Glomerular visceral epithelial cell (primary cell): ENCODE measurements at regions not wholly inside any gene's neighbourhood (a gene's known extent, or its start where the extent isn't known, plus 50 kb on each side); places are given as distances from the start of the nearest gene placed in this dataset.

ENCODE experiments used
- DNase-seq: peaks from one replicate; pipeline ENCODE4 v3.0.0-alpha.2; 2016; ENCODE audit errors: extremely low spot score

- DNase-seq: no peak
Measured at GRCh38 chr10:83037653-83038052, 1101.7 kb upstream of the GHITM start.

DNA sequence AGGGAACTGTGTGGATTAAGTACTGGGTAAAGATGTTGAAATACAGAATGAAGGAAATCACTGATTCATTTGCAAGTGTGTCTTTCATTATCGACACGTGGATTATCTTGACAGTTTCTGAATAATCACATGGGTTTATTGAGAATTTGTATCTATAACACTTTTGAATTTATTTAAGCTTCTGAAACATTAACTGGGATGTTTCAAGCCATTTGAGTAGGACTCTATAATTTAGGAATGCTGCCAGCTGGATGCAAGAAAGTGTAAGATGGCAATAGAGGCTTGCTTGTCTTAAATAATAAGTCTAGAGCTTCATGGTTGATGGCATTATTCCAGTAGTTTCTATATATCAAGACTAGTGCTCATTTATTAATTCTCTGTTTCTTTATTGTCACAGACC is 1100.7 kb upstream of the GHITM start:
- no peak for DNase-seq

- DNase-seq: no peak
Measured at GRCh38 chr10:83045731-83046130, 1093.6 kb upstream of the GHITM start.

DNA sequence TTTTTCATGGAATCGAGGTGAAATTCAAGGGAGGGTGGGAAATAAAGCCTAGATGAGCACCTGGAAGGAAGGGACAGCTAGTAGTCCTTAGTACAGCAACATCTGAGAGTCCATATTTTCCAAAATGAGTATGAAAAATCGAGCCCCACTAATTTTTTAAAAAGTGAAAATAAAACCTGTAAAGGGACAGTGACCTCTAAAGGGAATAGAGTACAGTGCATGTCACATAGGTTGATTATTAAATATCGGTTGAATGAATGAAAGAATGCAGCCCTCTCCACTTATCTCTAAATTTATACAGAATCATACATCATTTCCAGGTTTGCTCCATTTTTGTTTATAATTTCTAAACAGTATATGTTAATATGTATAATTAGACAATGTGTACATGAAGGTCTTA is 1088.5 kb upstream of the GHITM start:
- DNase-seq: no peak

DNA sequence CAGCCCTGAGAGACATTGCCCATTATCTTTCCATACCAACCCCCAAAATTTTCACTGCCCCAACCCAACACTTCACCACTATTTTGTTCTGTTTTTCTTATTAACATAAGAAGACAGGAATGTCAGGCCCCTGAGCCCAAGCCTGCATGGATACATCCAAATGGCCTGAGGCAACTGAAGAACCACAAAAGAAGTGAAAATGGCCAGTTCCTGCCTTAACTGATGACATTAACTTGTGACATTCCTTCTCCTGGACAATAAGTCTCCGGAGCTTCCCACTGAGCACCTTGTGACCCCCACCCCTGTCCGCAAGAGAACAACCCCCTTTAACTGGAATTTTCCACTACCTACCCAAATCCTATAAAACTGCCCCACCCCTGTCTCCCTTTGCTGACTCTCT is 1076.4 kb upstream of the GHITM start:
- DNase-seq: no peak

- no peak for DNase-seq
Measured at GRCh38 chr10:83073472-83073871, 1065.8 kb upstream of the GHITM start.

DNA sequence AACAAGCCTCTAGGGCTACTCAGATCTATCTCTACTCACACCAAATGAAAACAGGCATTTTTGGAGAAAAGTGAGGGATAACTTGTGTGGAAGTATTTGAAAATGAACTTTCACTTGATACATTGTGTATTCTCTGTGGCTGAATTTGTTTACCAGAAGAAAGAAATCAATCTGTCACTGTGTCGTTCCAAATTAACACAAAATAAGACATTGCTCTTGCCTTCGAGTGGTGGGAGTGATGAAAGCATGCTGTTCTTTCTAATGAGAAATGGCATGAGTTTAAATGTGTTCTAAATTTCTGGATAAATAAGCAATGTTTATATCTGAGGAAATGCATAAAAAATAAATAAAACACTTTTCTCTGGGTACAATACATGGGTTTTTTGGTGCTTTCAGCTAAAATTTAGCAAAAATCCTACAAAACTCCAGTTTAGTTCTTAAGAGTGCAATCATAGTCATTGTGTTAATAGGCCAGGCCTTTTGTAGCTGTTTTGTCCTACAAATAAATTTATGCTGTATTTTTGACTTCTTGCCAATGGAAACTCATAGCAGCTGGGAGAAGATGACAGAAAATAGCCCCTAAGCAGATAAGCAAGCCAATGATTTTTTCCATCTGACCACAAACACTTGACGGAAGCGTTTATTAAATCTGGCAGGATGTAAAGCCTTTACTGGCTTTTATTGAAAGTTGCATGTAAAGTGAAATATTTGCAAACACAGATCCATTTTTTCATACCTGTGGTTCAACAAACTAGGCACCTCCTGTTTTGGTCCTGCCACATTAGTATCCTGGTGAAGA is 1064.1 kb upstream of the GHITM start:
- DNase-seq: no peak

DNA sequence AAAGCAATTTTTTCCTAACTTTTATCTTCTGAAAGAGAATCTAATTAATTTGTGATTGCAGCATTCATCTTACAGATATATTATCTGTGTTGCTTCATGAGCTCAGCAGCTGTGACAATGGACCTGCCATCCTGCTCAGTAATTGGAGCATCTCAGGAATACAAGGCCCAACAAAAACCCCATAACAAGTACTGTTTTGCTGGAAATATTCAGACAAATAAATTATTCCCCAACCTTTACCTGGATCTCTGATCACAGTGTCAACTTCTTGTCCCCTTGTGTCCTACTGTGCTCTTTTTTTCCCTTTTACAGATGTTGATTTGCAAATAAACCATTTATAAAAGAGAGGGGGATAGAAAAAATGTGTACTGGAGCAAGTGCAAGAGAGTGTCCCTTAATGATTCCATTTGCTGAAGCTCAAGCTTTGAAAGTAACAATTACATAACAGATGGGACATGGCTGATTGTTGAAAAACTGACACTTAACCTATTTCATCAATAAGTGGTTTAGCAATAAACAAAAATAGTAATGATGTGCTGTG is 1063.4 kb upstream of the GHITM start:
- no peak for DNase-seq

DNA sequence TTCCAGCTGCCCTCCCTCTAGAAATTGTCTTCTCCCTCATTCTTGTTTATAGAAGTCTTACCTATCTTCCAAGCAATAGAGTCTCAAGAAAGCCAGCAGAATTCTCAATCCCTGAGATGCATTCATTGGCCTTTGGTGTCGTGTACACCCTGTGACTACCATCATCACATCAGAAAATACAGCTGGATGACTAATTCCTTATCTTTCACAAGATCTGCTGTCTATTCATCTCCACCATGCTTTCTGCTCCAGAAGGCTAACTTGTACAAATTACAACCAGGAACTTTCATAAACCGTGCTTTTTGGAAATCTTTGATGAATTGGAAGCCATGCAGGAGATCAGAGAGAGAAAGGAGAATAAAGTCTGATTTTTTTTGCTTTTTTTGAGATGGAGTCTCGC is 1062.9 kb upstream of the GHITM start:
- DNase-seq: no peak

DNA sequence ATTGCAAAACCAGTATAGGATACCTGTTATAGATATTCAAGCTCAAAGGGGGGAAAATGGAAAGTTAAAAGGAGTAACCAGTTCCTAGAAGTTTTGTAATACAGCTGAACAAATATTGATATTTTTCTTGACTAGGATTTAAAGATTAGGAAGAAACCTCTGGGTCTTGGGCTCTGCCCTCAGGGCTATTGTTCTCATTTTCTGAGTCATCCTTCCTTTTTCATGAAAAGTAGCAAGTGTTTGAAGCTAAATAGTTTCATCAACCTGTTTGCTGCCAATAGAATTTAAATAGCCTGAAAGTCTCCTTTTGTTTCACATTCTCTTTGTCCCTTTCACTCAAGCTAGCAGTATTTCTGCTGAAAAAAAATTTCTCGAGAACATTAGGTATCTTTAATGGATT is 1061.1 kb upstream of the GHITM start:
- no peak for DNase-seq

GRCh38 chr10:83078645-83079044 is 1060.7 kb upstream of the GHITM start:
- DNase-seq: no peak

DNA sequence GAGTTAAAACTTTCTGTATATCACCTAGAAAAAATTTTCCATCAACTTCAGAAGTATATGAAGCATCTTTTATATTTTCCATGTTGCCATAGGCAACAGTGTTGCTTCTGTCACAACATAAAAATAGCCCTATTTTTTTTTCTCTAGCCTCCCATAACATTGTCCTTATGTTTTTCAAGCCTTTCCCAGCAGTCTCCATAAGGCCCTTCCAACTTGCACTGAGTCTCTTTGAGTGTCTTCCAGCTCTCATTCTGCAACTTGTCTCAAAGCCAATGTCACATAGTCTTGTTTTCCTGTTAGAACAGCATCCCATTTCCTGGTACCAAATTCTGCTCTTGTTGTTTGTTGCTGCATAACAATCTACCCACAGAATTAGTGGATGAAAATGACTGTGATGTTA is 1055.5 kb upstream of the GHITM start:
- DNase-seq: no peak

GRCh38 chr10:83089335-83089734 is 1050.0 kb upstream of the GHITM start:
- DNase-seq: no peak

DNA sequence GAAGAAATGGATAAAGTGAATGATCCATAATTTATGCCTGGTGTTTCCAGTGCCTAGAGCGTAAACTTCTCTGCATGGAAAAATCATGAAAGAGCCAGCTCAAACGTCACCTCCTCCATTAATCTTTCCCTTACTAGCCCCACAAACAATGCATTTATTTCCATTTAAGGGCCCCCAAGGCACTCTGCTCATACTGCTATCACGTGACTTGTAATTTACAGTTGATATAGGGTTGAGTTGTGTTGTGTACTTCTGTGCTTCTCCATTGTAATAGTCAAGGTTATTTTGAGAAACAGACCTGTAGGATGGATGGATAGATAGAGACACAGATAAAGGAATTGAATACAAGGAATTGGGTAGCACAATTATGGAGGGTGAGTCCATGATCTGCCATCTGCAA is 1034.7 kb upstream of the GHITM start:
- no peak for DNase-seq

GRCh38 chr10:83108565-83109333 is 1030.6 kb upstream of the GHITM start:
- no peak for DNase-seq

- no peak for DNase-seq
Measured at GRCh38 chr10:83119346-83119745, 1020.0 kb upstream of the GHITM start.

DNA sequence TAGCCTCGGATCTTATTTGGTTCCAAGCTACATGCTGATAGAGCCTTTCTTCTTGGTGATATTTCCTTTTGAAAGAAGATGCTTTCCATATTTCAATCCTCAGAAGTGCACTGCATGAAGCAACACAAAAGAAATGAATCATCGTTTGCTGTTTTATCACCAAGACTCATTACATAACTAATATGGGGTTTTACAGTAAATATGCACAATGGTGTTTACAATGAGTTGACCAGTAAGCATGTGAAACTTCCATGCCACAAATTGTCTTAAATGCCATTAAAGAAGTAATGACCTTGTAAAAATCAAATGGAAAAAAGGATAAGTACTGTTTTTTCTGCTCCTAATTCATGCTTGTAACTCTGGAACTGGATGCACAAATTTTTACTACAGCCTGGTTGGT is 1017.0 kb upstream of the GHITM start:
- no peak for DNase-seq

- DNase-seq: no peak
Measured at GRCh38 chr10:83127942-83128575, 1011.2 kb upstream of the GHITM start.

GRCh38 chr10:83140811-83141210 is 998.5 kb upstream of the GHITM start:
- no peak for DNase-seq

DNA sequence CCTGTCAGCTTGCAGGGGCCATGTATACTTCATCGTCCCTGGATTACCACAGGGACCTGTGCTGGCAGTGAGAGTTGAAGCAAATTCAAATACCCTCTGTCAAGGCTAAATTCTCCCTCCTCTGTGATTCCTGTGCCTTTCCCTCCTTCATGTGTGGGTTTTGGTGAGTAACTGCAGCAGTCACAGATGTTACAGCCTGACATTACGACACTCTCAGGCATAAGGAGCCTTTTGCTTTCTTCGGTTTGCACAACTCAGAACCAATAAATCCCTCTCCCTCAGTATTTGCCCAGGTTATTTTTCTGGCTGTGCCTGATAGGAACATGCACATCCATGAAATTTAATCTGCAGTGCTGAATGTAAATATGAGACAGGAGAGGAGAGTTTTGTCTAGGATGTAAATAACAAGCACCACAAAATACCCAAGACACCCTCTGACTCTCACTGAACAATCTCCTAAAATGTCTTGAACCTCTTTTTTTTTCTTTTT is 997.2 kb upstream of the GHITM start:
- no peak for DNase-seq

DNA sequence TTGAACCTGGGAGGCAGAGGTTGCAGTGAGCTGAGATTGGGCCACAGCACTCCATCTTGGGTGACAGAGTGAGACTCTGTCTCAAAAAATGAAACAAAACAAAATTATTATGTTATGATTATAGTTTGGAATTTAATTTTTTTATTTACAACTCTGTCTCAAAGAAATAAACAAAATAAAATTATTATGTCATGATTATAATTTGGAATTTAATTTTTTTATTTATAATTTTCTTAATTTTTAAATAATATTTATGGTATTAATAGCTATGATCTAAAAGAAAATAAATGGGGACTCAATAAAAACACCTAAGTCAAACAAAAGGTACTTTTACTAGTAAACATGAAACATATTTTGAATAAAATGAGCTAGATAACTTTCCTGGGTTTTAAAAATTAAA is 994.8 kb upstream of the GHITM start:
- DNase-seq: no peak

DNA sequence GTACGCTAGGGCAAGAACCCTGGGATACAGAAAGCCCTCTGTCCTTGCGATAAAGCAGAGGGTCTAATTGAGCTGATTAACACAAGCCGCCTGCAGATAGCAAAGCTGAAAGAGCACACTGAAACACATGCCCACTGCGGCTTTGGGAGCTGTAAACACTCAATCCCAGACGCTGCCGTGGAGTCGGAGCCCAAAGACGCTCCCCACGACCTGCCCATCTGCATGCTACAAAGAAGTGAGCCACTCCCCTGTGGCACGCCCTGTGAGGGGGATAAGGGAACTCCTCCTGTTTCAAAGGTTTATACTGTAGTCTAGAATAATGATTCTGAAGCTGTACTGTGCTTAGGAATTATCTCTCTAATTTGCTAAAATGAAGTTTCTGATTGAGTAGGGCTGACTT is 985.6 kb upstream of the GHITM start:
- DNase-seq: no peak
